HG02885 (cell line): ENCODE measurements at regions not wholly inside any gene's neighbourhood (a gene's known extent, or its start where the extent isn't known, plus 50 kb on each side); places are given as distances from the start of the nearest gene placed in this dataset.

Experiments used
- ATAC-seq: cut with Tn5 transposase; IDR thresholded peaks from one replicate; pipeline ENCODE4 v1.9.1; 2021; ENCODE audit warnings: mild to moderate bottlenecking; ENCODE audit not compliant: unreplicated experiment, poor library complexity

DNA sequence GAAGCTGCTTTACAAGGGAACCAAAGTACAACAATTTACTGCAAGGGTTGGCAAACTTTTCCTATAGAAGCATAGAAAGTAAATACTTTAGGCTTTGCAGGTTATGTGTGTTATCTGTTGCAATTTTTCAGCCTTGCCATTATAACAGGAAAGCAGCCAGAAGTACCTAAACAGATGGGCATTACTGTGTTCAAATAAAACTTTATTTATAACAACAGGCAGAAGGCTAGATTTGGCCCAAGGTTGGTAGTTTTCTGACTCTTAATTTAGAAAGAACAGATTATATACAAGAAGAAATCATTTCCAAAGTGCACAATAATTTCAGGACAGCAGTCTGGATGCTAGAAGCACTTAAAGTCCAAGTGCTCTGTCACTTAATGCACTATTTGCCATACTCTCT, 307.1 kb downstream of the ANKRD7 start:
- ATAC-seq, result no peak

DNA sequence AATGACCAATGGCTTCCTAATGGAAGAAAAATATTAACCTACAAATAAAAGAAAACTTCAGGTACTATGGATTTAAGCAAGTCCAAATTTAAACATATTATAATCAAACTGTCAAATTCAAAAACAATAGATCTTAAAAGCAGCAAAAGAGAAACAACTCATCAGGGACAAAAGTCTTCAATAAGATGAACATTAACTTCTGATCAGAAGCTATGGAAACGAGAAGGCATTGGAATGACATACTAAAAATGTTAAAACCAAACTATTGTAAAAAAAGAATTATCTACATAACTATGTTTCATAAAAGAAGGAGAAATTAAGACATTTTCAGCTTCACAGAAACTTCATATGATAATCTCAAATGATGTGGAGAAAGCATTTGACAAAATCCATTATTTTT, 334.7 kb downstream of the ANKRD7 start:
- no peak for ATAC-seq

DNA sequence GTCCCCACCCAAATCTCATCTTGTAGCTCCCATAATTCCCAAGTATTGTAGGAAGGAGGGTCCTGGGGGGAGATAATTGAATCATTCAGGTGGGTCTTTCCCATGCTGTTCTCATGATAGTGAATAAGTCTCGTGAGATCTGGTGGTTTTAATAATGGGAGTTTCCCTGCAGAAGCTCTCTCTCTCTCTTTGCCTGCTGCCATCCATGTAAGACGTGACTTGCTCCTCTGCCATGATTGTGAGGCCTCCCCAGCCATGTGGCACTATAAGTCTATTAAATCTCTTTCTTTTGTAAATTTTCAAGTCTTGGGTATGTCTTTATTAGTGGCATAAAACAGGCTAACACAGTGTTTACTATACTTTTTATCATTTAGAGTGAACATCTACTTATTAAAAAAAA, 338.8 kb downstream of the ANKRD7 start:
- no peak for ATAC-seq

GRCh38 chr7:118572604-118573003, 348.1 kb downstream of the ANKRD7 start:
- no peak for ATAC-seq

GRCh38 chr7:118573085-118573484, 348.6 kb downstream of the ANKRD7 start:
- ATAC-seq, result no peak

- no peak for ATAC-seq
Measured at GRCh38 chr7:118575393-118575948, 351.0 kb downstream of the ANKRD7 start.

- ATAC-seq, result no peak
Measured at GRCh38 chr7:118580743-118581382, 356.4 kb downstream of the ANKRD7 start.

DNA sequence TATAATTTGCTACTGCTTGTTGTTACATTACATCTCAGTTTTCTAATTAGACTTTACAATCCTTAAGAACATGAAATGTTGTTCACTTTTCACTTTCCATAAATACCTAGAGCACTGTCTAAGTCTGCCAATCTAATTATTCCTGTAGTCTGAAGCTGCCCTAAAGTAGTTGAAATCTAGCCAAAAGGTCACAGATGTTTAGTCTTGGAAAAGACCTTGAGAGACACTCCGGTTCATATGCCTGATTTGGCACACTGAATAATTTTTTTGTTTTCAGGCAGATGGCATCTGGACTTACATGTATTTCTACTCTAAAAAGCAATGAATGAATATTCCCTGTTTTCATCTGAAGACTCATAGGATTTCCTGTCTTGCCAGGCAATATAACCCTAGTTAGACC, 359.1 kb downstream of the ANKRD7 start:
- no peak for ATAC-seq

- ATAC-seq, result no peak
Measured at GRCh38 chr7:118586248-118586647, 361.7 kb downstream of the ANKRD7 start.

- peak; percentile 88 for ATAC-seq
Measured at GRCh38 chr7:118590107-118590506, 365.6 kb downstream of the ANKRD7 start.

DNA sequence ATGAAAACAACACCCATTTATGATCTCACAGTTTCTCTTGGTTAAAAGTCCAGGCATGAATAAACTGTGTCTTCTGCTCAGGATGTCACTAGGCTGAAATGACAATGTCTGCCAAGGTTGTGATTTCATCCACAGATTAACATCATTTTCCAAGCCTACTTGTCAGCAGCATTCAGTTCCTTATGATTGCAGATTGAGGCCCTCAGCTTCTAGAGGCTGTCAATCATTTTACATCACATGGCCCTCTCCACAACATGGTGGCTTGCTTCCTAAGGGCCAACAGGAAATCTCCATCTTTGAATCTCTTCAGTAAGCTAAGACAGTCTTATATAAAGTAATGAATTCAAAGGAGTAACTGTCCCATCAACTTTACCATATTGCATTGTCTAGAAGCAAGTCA, 377.6 kb downstream of the ANKRD7 start:
- no peak for ATAC-seq

DNA sequence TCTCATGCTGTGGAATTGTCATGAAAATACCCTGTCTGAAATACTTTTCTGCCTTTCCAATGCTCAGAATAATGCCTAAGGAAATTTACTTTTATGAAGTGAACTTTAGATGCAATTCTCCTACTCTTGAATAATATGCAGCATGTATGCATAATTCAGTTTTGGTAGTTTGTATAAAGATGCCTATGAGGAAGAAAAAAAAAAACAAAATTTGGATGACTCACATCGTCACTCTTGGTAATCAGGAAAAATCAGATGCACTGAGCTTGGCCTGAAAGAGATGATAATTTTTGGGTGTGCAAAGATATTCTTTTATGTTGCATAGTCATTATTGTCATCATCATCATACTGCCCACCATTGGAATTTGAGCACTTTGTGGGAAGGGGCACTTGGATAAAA, 382.1 kb downstream of the ANKRD7 start:
- no peak for ATAC-seq

DNA sequence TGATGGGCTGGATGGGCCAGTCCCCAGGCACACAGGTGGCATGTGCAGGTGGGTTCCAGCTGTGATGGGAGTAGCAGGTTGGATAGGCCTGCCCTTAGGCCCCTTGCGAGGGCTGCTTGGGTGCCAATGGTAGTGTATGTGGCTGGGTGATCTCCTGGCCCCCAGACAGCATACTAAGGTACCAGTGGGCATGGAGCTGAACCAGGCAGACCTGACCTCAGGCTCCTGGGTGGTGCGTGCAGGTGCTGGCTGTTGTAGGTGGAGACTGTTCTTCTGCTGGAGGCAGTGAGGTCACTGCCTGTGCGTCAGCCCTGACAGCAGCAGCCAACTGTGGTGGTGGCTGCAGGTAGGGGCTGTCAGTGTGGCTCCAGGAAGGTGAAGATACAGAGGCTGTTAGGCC, 384.7 kb downstream of the ANKRD7 start:
- ATAC-seq, result no peak

DNA sequence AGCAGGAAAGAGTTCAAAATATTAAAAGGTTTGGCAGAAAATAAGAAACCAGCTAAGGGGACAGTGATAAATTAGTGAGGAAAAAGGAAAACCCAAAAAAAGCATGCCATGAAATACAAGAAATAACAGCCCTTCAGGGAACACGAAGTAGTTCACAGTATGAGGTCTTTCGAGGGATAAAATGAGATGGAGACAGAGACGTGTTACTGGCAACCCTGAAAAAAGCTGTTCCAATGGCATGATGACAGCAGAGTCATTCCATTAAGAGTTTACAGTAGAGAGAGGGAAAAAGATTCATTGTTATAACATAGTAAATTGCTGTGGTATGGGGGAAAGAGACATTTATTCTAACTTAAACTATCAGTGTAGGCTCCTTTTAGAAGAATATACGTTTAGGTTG, 391.2 kb downstream of the ANKRD7 start:
- ATAC-seq, result no peak

DNA sequence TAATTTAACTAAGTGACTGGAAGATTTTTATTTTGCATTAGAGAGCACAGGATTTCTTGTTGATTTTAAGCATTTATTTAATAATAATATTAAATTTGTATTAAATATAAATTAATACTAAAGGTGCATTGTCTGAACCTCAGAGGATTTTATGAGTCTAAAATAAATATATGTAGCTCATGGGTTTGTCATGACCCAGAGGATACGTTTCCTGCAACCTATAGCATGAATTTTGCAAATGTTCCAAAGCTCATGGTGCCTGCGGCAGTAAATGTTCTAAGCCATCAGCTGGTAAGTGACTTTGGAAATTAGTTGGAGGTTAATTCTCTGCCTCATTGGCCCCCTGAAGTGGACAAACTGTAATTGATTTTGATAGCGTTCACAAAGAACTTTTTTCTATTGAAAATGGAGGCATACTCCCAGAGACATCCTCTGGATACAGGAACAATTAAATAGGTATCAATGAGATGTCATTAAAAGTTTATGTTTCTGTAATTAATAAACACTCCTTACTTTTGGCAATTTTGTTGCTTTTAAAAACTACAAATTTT, 397.4 kb downstream of the ANKRD7 start:
- no peak for ATAC-seq

- ATAC-seq, result no peak
Measured at GRCh38 chr7:118626739-118627138, 402.2 kb downstream of the ANKRD7 start.

- no peak for ATAC-seq
Measured at GRCh38 chr7:118627467-118627866, 403.0 kb downstream of the ANKRD7 start.

DNA sequence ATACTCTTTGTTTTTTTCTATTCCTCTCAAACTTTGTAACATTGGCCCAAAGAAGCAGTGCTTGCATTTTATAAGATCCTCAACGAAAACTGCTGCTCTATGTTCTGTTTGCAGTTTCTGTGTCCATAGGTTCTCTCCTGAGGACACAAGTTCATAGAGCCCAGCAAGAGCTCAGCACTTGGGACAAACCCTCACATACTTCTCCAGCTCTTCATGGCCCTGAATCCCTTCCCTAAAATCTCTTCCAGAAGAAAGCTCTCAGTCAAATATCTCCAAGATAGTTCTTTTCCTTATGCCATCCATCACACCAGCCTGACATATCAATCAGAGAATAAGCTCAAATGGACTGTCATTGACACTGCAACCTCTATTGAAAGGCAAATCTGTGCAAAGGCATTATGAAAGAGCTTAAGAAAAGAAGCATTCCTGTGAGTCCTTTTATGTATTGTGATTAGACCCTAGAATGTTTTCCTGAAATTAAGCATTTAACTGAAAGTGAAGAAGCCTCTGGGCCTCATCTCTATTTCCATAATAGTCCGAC, 405.5 kb downstream of the ANKRD7 start:
- ATAC-seq, result no peak

GRCh38 chr7:118642396-118642795, 417.9 kb downstream of the ANKRD7 start:
- no peak for ATAC-seq

GRCh38 chr7:118644346-118644745, 419.8 kb downstream of the ANKRD7 start:
- ATAC-seq, result no peak

DNA sequence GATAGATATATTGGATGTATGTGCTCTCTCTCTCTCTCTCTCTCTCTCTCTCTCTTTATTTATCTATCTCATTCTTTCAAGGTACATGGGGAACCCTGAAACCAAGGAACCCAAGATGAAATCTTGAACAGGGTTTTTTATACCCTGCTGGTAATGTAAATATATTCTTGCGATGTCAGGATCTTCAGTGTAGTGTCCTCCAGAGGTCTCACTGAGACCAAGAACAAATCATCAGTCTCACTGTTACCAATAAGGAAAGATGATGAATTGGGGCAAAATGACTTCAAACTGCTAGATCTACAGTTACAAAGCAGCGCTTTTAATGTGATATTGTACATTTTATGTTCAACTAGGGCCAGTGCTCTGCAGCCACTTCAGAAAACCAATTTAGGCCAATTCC, 423.5 kb downstream of the ANKRD7 start:
- no peak for ATAC-seq
